ENCODE measurements at regions not wholly inside any gene's neighbourhood (a gene's known extent, or its start where the extent isn't known, plus 50 kb on each side); places are given as distances from the start of the nearest gene placed in this dataset.

GRCh38 chr18:78580835-78581339 lies 398.7 kb upstream of the SALL3 start:
- H3K27ac Mint-ChIP-seq, result no peak overlapping the region
- TF ChIP-seq, protein P1, sequence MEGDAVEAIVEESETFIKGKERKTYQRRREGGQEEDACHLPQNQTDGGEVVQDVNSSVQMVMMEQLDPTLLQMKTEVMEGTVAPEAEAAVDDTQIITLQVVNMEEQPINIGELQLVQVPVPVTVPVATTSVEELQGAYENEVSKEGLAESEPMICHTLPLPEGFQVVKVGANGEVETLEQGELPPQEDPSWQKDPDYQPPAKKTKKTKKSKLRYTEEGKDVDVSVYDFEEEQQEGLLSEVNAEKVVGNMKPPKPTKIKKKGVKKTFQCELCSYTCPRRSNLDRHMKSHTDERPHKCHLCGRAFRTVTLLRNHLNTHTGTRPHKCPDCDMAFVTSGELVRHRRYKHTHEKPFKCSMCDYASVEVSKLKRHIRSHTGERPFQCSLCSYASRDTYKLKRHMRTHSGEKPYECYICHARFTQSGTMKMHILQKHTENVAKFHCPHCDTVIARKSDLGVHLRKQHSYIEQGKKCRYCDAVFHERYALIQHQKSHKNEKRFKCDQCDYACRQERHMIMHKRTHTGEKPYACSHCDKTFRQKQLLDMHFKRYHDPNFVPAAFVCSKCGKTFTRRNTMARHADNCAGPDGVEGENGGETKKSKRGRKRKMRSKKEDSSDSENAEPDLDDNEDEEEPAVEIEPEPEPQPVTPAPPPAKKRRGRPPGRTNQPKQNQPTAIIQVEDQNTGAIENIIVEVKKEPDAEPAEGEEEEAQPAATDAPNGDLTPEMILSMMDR (IDR thresholded peaks at IDR 0.05; ENCODE audit: unreplicated experiment), result no peak
- H3K36me3 Mint-ChIP-seq (ENCODE audit: insufficient read depth), result no peaks in the 10 kb centered on the region
- no peak for DNase-seq (ENCODE audit: low spot score, unreplicated experiment)
- H3K4me1 Mint-ChIP-seq (ENCODE audit: low read depth), result no peaks in the 10 kb centered on the region
- H3K9me3 Mint-ChIP-seq (ENCODE audit: low read depth), result peaks cover 10% of the 10 kb centered on the region
- peaks cover 3% of the 10 kb centered on the region for H3K27me3 Mint-ChIP-seq
- no peak overlapping the region for H3K4me3 Mint-ChIP-seq (ENCODE audit: low read depth)

- no peak overlapping the region for H3K4me3 Mint-ChIP-seq (ENCODE audit: low read depth)
- H3K9me3 Mint-ChIP-seq (ENCODE audit: low read depth), result peaks cover 10% of the 10 kb centered on the region
- no peaks in the 10 kb centered on the region for H3K36me3 Mint-ChIP-seq (ENCODE audit: insufficient read depth)
- TF ChIP-seq, protein P1 (IDR thresholded peaks at IDR 0.05; ENCODE audit: unreplicated experiment), result no peak
- DNase-seq (ENCODE audit: low spot score, unreplicated experiment), result no peak
- peaks cover 4% of the 10 kb centered on the region for H3K27me3 Mint-ChIP-seq
- no peaks in the 10 kb centered on the region for H3K4me1 Mint-ChIP-seq (ENCODE audit: low read depth)
- H3K27ac Mint-ChIP-seq, result no peak overlapping the region
These were observed 397.4 kb upstream of the SALL3 start for GRCh38 chr18:78582181-78582709.

GRCh38 chr18:78582898-78583738 lies 396.5 kb upstream of the SALL3 start:
- no peaks in the 10 kb centered on the region for H3K4me1 Mint-ChIP-seq (ENCODE audit: low read depth)
- peaks cover 6% of the 10 kb centered on the region for H3K9me3 Mint-ChIP-seq (ENCODE audit: low read depth)

GRCh38 chr18:78583739-78584458 lies 395.7 kb upstream of the SALL3 start:
- no peak overlapping the region for H3K27ac Mint-ChIP-seq
- no peaks in the 10 kb centered on the region for H3K9me3 Mint-ChIP-seq (ENCODE audit: low read depth)
- DNase-seq (ENCODE audit: low spot score, unreplicated experiment), result no peak
- peaks cover 7% of the 10 kb centered on the region for H3K27me3 Mint-ChIP-seq
- no peaks in the 10 kb centered on the region for H3K4me1 Mint-ChIP-seq (ENCODE audit: low read depth)
- no peak overlapping the region for H3K4me3 Mint-ChIP-seq (ENCODE audit: low read depth)
- no peaks in the 10 kb centered on the region for H3K36me3 Mint-ChIP-seq (ENCODE audit: insufficient read depth)
- TF ChIP-seq, protein P1 (IDR thresholded peaks at IDR 0.05; ENCODE audit: unreplicated experiment), result no peak

More at GRCh38 chr18:78582898-78583738, 396.5 kb upstream of the SALL3 start:
- no peaks in the 10 kb centered on the region for H3K36me3 Mint-ChIP-seq (ENCODE audit: insufficient read depth)
- H3K27me3 Mint-ChIP-seq, result peaks cover 7% of the 10 kb centered on the region
- no peak overlapping the region for H3K27ac Mint-ChIP-seq
- no peak overlapping the region for H3K4me3 Mint-ChIP-seq (ENCODE audit: low read depth)
- TF ChIP-seq, protein P1 (IDR thresholded peaks at IDR 0.05; ENCODE audit: unreplicated experiment), result no peak
- no peak for DNase-seq (ENCODE audit: low spot score, unreplicated experiment)

DNA sequence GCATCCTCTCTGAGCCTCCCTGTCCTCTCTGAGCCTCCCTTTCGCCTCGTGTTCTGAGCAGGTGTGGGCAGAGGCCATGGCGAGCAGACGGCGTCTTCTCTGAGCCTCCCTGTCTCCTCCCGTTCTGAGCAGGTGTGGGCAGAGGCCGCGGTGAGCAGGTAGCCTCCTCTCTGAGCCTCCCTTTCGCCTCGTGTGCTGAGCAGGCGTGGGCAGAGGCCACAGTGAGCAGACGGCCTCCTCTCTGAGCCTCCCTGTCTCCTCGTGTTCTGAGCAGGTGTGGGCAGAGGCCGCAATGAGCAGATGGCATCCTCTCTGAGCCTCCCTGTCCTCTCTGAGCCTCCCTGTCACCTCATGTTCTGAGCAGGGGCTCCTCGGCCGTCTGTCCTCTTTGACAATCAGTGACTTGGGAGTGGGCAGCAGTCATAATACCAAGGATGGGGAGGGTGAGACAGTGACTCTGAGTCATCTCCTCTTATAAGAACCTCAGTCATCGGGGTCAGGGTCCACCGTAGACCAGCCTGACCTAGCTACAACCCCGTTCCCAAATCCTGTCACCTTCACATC lies 395.1 kb upstream of the SALL3 start:
- no peaks in the 10 kb centered on the region for H3K4me1 Mint-ChIP-seq (ENCODE audit: low read depth)
- H3K27me3 Mint-ChIP-seq, result peaks cover 7% of the 10 kb centered on the region
- H3K9me3 Mint-ChIP-seq (ENCODE audit: low read depth), result no peaks in the 10 kb centered on the region
- DNase-seq (ENCODE audit: low spot score, unreplicated experiment), result no peak
- no peak overlapping the region for H3K27ac Mint-ChIP-seq
- no peak overlapping the region for H3K4me3 Mint-ChIP-seq (ENCODE audit: low read depth)
- H3K36me3 Mint-ChIP-seq (ENCODE audit: insufficient read depth), result no peaks in the 10 kb centered on the region
- TF ChIP-seq, protein P1 (IDR thresholded peaks at IDR 0.05; ENCODE audit: unreplicated experiment), result no peak
